ENCODE measurements at regions not wholly inside any gene's neighbourhood (a gene's known extent, or its start where the extent isn't known, plus 50 kb on each side); places are given as distances from the start of the nearest gene placed in this dataset.
"Not testable (repeated sequence)": the region's sequence is repeated elsewhere in the genome, so short reads cannot be mapped to it uniquely, and the experiment has no call there.

- no peaks in the 10 kb centered on the region for H3K4me1 Mint-ChIP-seq (ENCODE audit: low read depth, unreplicated experiment)
- no peak for DNase-seq
- no peaks in the 10 kb centered on the region for H3K27me3 Mint-ChIP-seq (ENCODE audit: unreplicated experiment)
- H3K9me3 Mint-ChIP-seq (ENCODE audit: unreplicated experiment): no peaks in the 10 kb centered on the region
- H3K4me3 Mint-ChIP-seq (ENCODE audit: unreplicated experiment): no peak overlapping the region
- H3K36me3 Mint-ChIP-seq (ENCODE audit: unreplicated experiment): no peaks in the 10 kb centered on the region
- no peak overlapping the region for H3K27ac Mint-ChIP-seq (ENCODE audit: unreplicated experiment)
- TF ChIP-seq CTCF (IDR thresholded peaks at IDR 0.05; ENCODE audit: partially characterized antibody, unreplicated experiment): no peak
Observed at GRCh38 chr5:62814991-62815390, 236.4 kb downstream of the LRRC70 start.

- no peak overlapping the region for H3K27ac Mint-ChIP-seq (ENCODE audit: unreplicated experiment)
- H3K36me3 Mint-ChIP-seq (ENCODE audit: unreplicated experiment): no peaks in the 10 kb centered on the region
- DNase-seq: no peak
- H3K4me1 Mint-ChIP-seq (ENCODE audit: low read depth, unreplicated experiment): no peaks in the 10 kb centered on the region
- no peaks in the 10 kb centered on the region for H3K27me3 Mint-ChIP-seq (ENCODE audit: unreplicated experiment)
- TF ChIP-seq CTCF (IDR thresholded peaks at IDR 0.05; ENCODE audit: partially characterized antibody, unreplicated experiment): no peak
- H3K9me3 Mint-ChIP-seq (ENCODE audit: unreplicated experiment): no peaks in the 10 kb centered on the region
- H3K4me3 Mint-ChIP-seq (ENCODE audit: unreplicated experiment): no peak overlapping the region
Observed at GRCh38 chr5:62812621-62813255, 234.1 kb downstream of the LRRC70 start.

GRCh38 chr5:62804819-62805218, 226.2 kb downstream of the LRRC70 start:
- H3K27me3 Mint-ChIP-seq (ENCODE audit: unreplicated experiment); H3K27ac Mint-ChIP-seq (ENCODE audit: unreplicated experiment); H3K36me3 Mint-ChIP-seq (ENCODE audit: unreplicated experiment); H3K9me3 Mint-ChIP-seq (ENCODE audit: unreplicated experiment); H3K4me1 Mint-ChIP-seq (ENCODE audit: low read depth, unreplicated experiment); DNase-seq: not testable (repeated sequence)
- H3K4me3 Mint-ChIP-seq (ENCODE audit: unreplicated experiment): peak overlapping the region; percentile 85

- H3K9me3 Mint-ChIP-seq (ENCODE audit: unreplicated experiment): peaks cover 4% of the 10 kb centered on the region
- no peaks in the 10 kb centered on the region for H3K27me3 Mint-ChIP-seq (ENCODE audit: unreplicated experiment)
- TF ChIP-seq CTCF (IDR thresholded peaks at IDR 0.05; ENCODE audit: partially characterized antibody, unreplicated experiment): no peak
- H3K36me3 Mint-ChIP-seq (ENCODE audit: unreplicated experiment): peaks cover 9% of the 10 kb centered on the region
- no peaks in the 10 kb centered on the region for H3K4me1 Mint-ChIP-seq (ENCODE audit: low read depth, unreplicated experiment)
- DNase-seq: no peak
- no peak overlapping the region for H3K4me3 Mint-ChIP-seq (ENCODE audit: unreplicated experiment)
- H3K27ac Mint-ChIP-seq (ENCODE audit: unreplicated experiment): no peak overlapping the region
Observed at GRCh38 chr5:62795926-62796325, 217.3 kb downstream of the LRRC70 start.

GRCh38 chr5:62794456-62794855, 215.8 kb downstream of the LRRC70 start:
- H3K27ac Mint-ChIP-seq (ENCODE audit: unreplicated experiment): no peak overlapping the region
- peaks cover 9% of the 10 kb centered on the region for H3K36me3 Mint-ChIP-seq (ENCODE audit: unreplicated experiment)
- no peak overlapping the region for H3K4me3 Mint-ChIP-seq (ENCODE audit: unreplicated experiment)
- no peak for TF ChIP-seq CTCF (IDR thresholded peaks at IDR 0.05; ENCODE audit: partially characterized antibody, unreplicated experiment)
- H3K9me3 Mint-ChIP-seq (ENCODE audit: unreplicated experiment): peaks cover 4% of the 10 kb centered on the region
- DNase-seq: no peak
- no peaks in the 10 kb centered on the region for H3K4me1 Mint-ChIP-seq (ENCODE audit: low read depth, unreplicated experiment)
- no peaks in the 10 kb centered on the region for H3K27me3 Mint-ChIP-seq (ENCODE audit: unreplicated experiment)

Measured in glutamatergic neuron (in vitro differentiated cells).